ENCODE measurements at regions not wholly inside any gene's neighbourhood (a gene's known extent, or its start where the extent isn't known, plus 50 kb on each side); places are given as distances from the start of the nearest gene placed in this dataset.

GRCh38 chr5:173730632-173731298, 114.3 kb upstream of the BOD1 start:
- H3K9me3 Mint-ChIP-seq = peaks cover 4% of the 10 kb centered on the region
- DNase-seq (ENCODE audit: low spot score) = no peak
- no peak for ATAC-seq
- POLR2A ChIA-PET = interaction anchor here (1.5 kb wide), 1 partner anchor 9 kb away, joined by 4 read pairs; no protein-coding TSS in a partner anchor
- H3K27me3 Mint-ChIP-seq (ENCODE audit: low read depth) = no peaks in the 10 kb centered on the region
- peaks cover 21% of the 10 kb centered on the region for H3K4me1 Mint-ChIP-seq
- no peak overlapping the region for H3K27ac Mint-ChIP-seq
- TF ChIP-seq JAZF1 (CRISPR knock-in tag; IDR thresholded peaks at IDR 0.05) = no peak
- TF ChIP-seq RELA (CRISPR knock-in tag; IDR thresholded peaks at IDR 0.05; ENCODE audit: borderline replicate concordance) = no peak
- TF ChIP-seq ZNF263 (CRISPR knock-in tag; IDR thresholded peaks at IDR 0.05; ENCODE audit: low read depth) = no peak
- TF ChIP-seq JUN (CRISPR knock-in tag; IDR thresholded peaks at IDR 0.05) = no peak
- TF ChIP-seq PREB (CRISPR knock-in tag; IDR thresholded peaks at IDR 0.05; ENCODE audit: borderline replicate concordance) = no peak
- peaks cover 8% of the 10 kb centered on the region for H3K36me3 Mint-ChIP-seq
- CTCF ChIA-PET = interaction anchor here (1.3 kb wide), 2 partner anchors 10 to 106 kb away, joined by 3 to 5 read pairs; no protein-coding TSS in a partner anchor
- H3K4me3 Mint-ChIP-seq = no peak overlapping the region

- Mint-ChIP-seq H3K9me3 (no peaks in the 10 kb centered on the region), H3K27me3 (ENCODE audit: low read depth) (no peaks in the 10 kb centered on the region), H3K4me3 (no peak overlapping the region), H3K4me1 (peaks cover 28% of the 10 kb centered on the region), H3K36me3 (no peaks in the 10 kb centered on the region), H3K27ac (no peak overlapping the region)
- ChIA-PET CTCF (interaction anchor here (1.9 kb wide), 1 partner anchor 115 kb away, joined by 4 read pairs; no protein-coding TSS in a partner anchor), POLR2A (no interaction called here)
- DNase-seq (ENCODE audit: low spot score) = no peak
- TF ChIP-seq FOXK1 (CRISPR knock-in tag; IDR thresholded peaks at IDR 0.05) (no peak), ZNF281 (CRISPR knock-in tag; IDR thresholded peaks at IDR 0.05) (no peak), STAT6 (CRISPR knock-in tag; conservative IDR thresholded peaks at IDR 0.05; ENCODE audit: low read depth) (no peak), CREB1 (CRISPR knock-in tag; IDR thresholded peaks at IDR 0.05) (no peak), JAZF1 (CRISPR knock-in tag; IDR thresholded peaks at IDR 0.05) (no peak), FOXJ3 (CRISPR knock-in tag; IDR thresholded peaks at IDR 0.05; ENCODE audit: borderline replicate concordance) (no peak), ZNF671 (CRISPR knock-in tag; IDR thresholded peaks at IDR 0.05) (no peak), GABPB1 (CRISPR knock-in tag; IDR thresholded peaks at IDR 0.05) (no peak), GRHL2 (CRISPR knock-in tag; IDR thresholded peaks at IDR 0.05; ENCODE audit: insufficient replicate concordance, severe bottlenecking) (no peak), TEAD1 (CRISPR knock-in tag; IDR thresholded peaks at IDR 0.05) (no peak), RELA (CRISPR knock-in tag; IDR thresholded peaks at IDR 0.05; ENCODE audit: borderline replicate concordance) (no peak), ZNF423 (CRISPR knock-in tag; IDR thresholded peaks at IDR 0.05) (no peak), ATF6 (CRISPR knock-in tag; IDR thresholded peaks at IDR 0.05) (no peak), ZNF232 (CRISPR knock-in tag; IDR thresholded peaks at IDR 0.05) (no peak), PREB (CRISPR knock-in tag; IDR thresholded peaks at IDR 0.05; ENCODE audit: borderline replicate concordance) (no peak), ZNF396 (CRISPR knock-in tag; IDR thresholded peaks at IDR 0.05; ENCODE audit: borderline replicate concordance) (no peak), SMAD3 (CRISPR knock-in tag; IDR thresholded peaks at IDR 0.05; ENCODE audit: borderline replicate concordance) (no peak), SOX15 (CRISPR knock-in tag; IDR thresholded peaks at IDR 0.05) (no peak)
- no peak for ATAC-seq
Measured at GRCh38 chr5:173733021-173733420, 116.6 kb upstream of the BOD1 start.

All from WTC11 (cell line).